Transverse colon (tissue), 4 donors: ENCODE measurements at regions not wholly inside any gene's neighbourhood (a gene's known extent, or its start where the extent isn't known, plus 50 kb on each side); places are given as distances from the start of the nearest gene placed in this dataset.

Experiments
- EP300 ChIP-seq: sonication (generic); formaldehyde crosslinking; IDR thresholded peaks from one replicate; pipeline ENCODE4 v1.6.1; 2017; ENCODE audit warnings: antibody characterized with exemption, low read depth
- POLR2AphosphoS5 ChIP-seq, 3 donors: sonication (generic); formaldehyde crosslinking; IDR thresholded peaks; one replicate each; pipeline ENCODE4 v1.6.1; 2016; ENCODE audit warnings: antibody characterized with exemption in 3 of 3
- TF ChIP-seq, protein P1 (sequence below), 5 experiments: fragments of 200-600 bp in 3 of 5; fragments of 450-650 bp in 2 of 5; sonication (generic) in 3 of 5; IDR thresholded peaks; 1 replicate in 2 of 5; 2 replicates in 3 of 5; pipeline ENCODE4 v1.5.1; 2016 to 2017; ENCODE audit warnings: antibody characterized with exemption in 5 of 5, inconsistent platforms in 3 of 5, mild to moderate bottlenecking in 2 of 5, moderate library complexity in 1 of 5

DNA sequence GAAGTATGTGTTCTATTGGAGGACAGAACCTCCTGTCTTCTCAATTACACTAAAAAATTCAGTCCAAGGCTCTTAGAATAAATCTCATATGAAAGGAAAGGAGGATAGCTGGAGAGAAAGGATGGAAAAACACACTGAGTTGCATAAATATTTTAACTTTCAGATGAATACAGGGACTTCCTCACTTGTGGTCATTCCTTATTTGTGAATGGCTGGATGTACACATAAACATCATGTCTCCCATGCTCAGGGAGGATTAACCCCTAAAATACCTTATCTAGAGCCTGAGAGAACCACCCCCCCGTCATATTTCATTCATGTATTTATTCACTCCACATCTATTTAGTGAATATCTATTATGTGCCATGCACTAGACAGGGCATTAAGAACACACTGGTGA, 217.6 kb upstream of the CITED2 start:
- TF ChIP-seq, protein P1, sequence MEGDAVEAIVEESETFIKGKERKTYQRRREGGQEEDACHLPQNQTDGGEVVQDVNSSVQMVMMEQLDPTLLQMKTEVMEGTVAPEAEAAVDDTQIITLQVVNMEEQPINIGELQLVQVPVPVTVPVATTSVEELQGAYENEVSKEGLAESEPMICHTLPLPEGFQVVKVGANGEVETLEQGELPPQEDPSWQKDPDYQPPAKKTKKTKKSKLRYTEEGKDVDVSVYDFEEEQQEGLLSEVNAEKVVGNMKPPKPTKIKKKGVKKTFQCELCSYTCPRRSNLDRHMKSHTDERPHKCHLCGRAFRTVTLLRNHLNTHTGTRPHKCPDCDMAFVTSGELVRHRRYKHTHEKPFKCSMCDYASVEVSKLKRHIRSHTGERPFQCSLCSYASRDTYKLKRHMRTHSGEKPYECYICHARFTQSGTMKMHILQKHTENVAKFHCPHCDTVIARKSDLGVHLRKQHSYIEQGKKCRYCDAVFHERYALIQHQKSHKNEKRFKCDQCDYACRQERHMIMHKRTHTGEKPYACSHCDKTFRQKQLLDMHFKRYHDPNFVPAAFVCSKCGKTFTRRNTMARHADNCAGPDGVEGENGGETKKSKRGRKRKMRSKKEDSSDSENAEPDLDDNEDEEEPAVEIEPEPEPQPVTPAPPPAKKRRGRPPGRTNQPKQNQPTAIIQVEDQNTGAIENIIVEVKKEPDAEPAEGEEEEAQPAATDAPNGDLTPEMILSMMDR (IDR thresholded peaks at IDR 0.05) = no peak
- TF ChIP-seq POLR2AphosphoS5 (IDR thresholded peaks at IDR 0.05) = no peak
- no peak for TF ChIP-seq EP300
